GM12878 (cell line): ENCODE measurements at regions not wholly inside any gene's neighbourhood (a gene's known extent, or its start where the extent isn't known, plus 50 kb on each side); places are given as distances from the start of the nearest gene placed in this dataset.

ENCODE experiments used
- ATAC-seq: fragments of 200-7000 bp; cut with Tn5 transposase; 3 replicates; pipeline ENCODE4 v1.9.1; 2020; ENCODE audit warnings: mild to moderate bottlenecking, moderate library complexity
- BruUV-seq: library from RNA; stranded (reverse); fragments of 400-500 nt; replicated peaks from 2 replicates; lab custom pipeline; 2021; lab: Mats Ljungman, UMichigan
- CTCF ChIA-PET: fragments of 300-600 bp; sonication (Branson Sonifier 250); formaldehyde crosslinking; extraction: SDS; loops from one replicate; lab custom pipeline; 2021; ENCODE audit warnings: inconsistent platforms; lab: Yijun Ruan, JAX
- POLR2A ChIA-PET: fragments of 350-600 bp; formaldehyde crosslinking; extraction: SDS; loops from one replicate; lab custom pipeline; 2021; ENCODE audit warnings: inconsistent platforms; lab: Charles Lee
- RAD21 ChIA-PET: fragments of 300-600 bp; sonication (Branson Sonifier 250); formaldehyde crosslinking; loops from one replicate; lab custom pipeline; 2023; ENCODE audit warnings: antibody characterized with exemption; ENCODE audit not compliant: unreplicated experiment; lab: Charles Lee
- SMC1A ChIA-PET: fragments of 300-600 bp; sonication (Branson Sonifier 250); formaldehyde crosslinking; loops from one replicate; lab custom pipeline; 2023; ENCODE audit not compliant: unreplicated experiment, uncharacterized antibody; lab: Charles Lee
- DNase-seq: peaks from one replicate; pipeline ENCODE4 v3.0.0-alpha.2; 2011; ENCODE audit warnings: low read depth, low spot score
- FAIRE-seq: peaks from 3 replicates; lab custom pipeline; 2011; peaks lifted over from hg19 to GRCh38; lab: Jason Lieb, UNC
- H2AFZ ChIP-seq: 2 replicates; pipeline ENCODE4 v1.6.0; 2011; ENCODE audit warnings: low read depth, low read length, control low read depth; ENCODE audit not compliant: control insufficient read depth
- H3K27ac ChIP-seq: 2 replicates; pipeline ENCODE4 v1.5.1; 2011; ENCODE audit warnings: control low read depth; ENCODE audit not compliant: control insufficient read depth, insufficient read depth
- H3K27me3 ChIP-seq, 2 experiments: replicated peaks in 1 of 2; 2 replicates each; pipeline versions ENCODE4 v1.6.0 to v1.6.1; 2011; ENCODE audit warnings: low read length in 1 of 2; ENCODE audit not compliant: control insufficient read depth in 2 of 2, insufficient read depth in 2 of 2
- H3K36me3 ChIP-seq, 2 experiments: 2 replicates each; pipeline ENCODE4 v1.5.1; 2011; ENCODE audit warnings: low read length in 1 of 2; ENCODE audit not compliant: control insufficient read depth in 2 of 2, insufficient read depth in 2 of 2
- H3K4me1 ChIP-seq: 2 replicates; pipeline ENCODE4 v1.6.1; 2011; ENCODE audit warnings: mild to moderate bottlenecking, low read length, moderate library complexity, mixed read lengths; ENCODE audit not compliant: control insufficient read depth, insufficient read depth
- H3K4me2 ChIP-seq: 2 replicates; pipeline ENCODE4 v1.6.0; 2011; ENCODE audit warnings: control low read depth; ENCODE audit not compliant: control insufficient read depth, insufficient read depth
- H3K4me3 ChIP-seq: fragments of 200-600 bp; sonication (generic); 2 replicates; pipeline ENCODE4 v1.5.1; 2016
- H3K79me2 ChIP-seq: 2 replicates; pipeline ENCODE4 v1.6.0; 2011; ENCODE audit warnings: low read length; ENCODE audit not compliant: control insufficient read depth, insufficient read depth
- H3K9ac ChIP-seq: 2 replicates; pipeline ENCODE4 v1.8.0; 2011; ENCODE audit warnings: low read length, control low read depth, mixed read lengths; ENCODE audit not compliant: control insufficient read depth, insufficient read depth
- H3K9me3 ChIP-seq: replicated peaks from 3 replicates; pipeline ENCODE4 v1.5.1; 2011; ENCODE audit warnings: mild to moderate bottlenecking, low read length; ENCODE audit not compliant: control insufficient read depth, insufficient read depth
- H4K20me1 ChIP-seq: 2 replicates; pipeline ENCODE4 v1.6.0; 2011; ENCODE audit not compliant: control insufficient read depth, insufficient read depth
- ASH2L ChIP-seq: fragments of 300-600, 200-600 bp; sonication (generic); IDR thresholded peaks from 2 replicates; pipeline ENCODE4 v1.6.1; 2017; ENCODE audit warnings: low read depth, mild to moderate bottlenecking, borderline replicate concordance
- FOS ChIP-seq: IDR thresholded peaks from 3 replicates; pipeline ENCODE4 v1.6.1; 2011; ENCODE audit warnings: borderline replicate concordance; ENCODE audit not compliant: insufficient read length; ENCODE audit errors: extremely low read depth
- IKZF2 ChIP-seq, 2 experiments: fragments of 450-650 bp; IDR thresholded peaks; 2 replicates each; pipeline ENCODE4 v1.6.1; 2017; ENCODE audit warnings: mild to moderate bottlenecking in 2 of 2, moderate library complexity in 2 of 2
- MTA2 ChIP-seq: fragments of 450-650 bp; IDR thresholded peaks from 2 replicates; pipeline ENCODE4 v1.6.1; 2016; ENCODE audit warnings: low read depth, mild to moderate bottlenecking, moderate library complexity
- PML ChIP-seq: IDR thresholded peaks from 2 replicates; pipeline ENCODE4 v1.6.1; 2012; ENCODE audit warnings: low read length, inconsistent platforms
- RELA ChIP-seq: fragments of 450-650 bp; IDR thresholded peaks from 2 replicates; pipeline ENCODE4 v1.8.0; 2014; ENCODE audit warnings: borderline replicate concordance; ENCODE audit not compliant: partially characterized antibody
- SREBF1 ChIP-seq: IDR thresholded peaks from 2 replicates; pipeline ENCODE4 v1.6.1; 2012; ENCODE audit warnings: mild to moderate bottlenecking, low read length
- STAT3 ChIP-seq: IDR thresholded peaks from 2 replicates; pipeline ENCODE4 v1.6.1; 2011; ENCODE audit warnings: low read depth, low read length, improper control_type of control experiment
- ZNF384 ChIP-seq: IDR thresholded peaks from 2 replicates; pipeline ENCODE4 v1.6.1; 2012; ENCODE audit warnings: low read depth, mild to moderate bottlenecking, low read length, improper control_type of control experiment, borderline replicate concordance
- WGBS: methylation state at CpG from one replicate; pipeline ENCODE4 v1.1.6; 2016; ENCODE audit warnings: low lambda C conversion rate; ENCODE audit not compliant: insufficient replicate concordance, insufficient coverage; ENCODE audit errors: missing lambda C conversion rate; 5-methylcytosine and 5-hydroxymethylcytosine counted together
- in situ Hi-C: fragments of 300-500 bp; cut with MboI; formaldehyde crosslinking; loops from 9 replicates; pipeline ENCODE4 v1.14.3; 2018; ENCODE audit warnings: mixed read lengths
- intact Hi-C: fragments of 100-400 bp; cut with micrococcal nuclease; formaldehyde crosslinking; loops from one replicate; pipeline ENCODE4 v1.14.2; 2022; ENCODE audit not compliant: unreplicated experiment
- TF ChIP-seq, protein P1 (sequence below): fragments of 450-650 bp; IDR thresholded peaks from 2 replicates; pipeline ENCODE4 v1.6.1; 2017; ENCODE audit warnings: mild to moderate bottlenecking, moderate library complexity
- TF ChIP-seq, protein P2 (sequence below): IDR thresholded peaks from 2 replicates; pipeline ENCODE4 v1.6.1; 2011; ENCODE audit warnings: borderline replicate concordance, low read depth, mild to moderate bottlenecking, moderate library complexity, mixed read lengths, low read length; ENCODE audit not compliant: insufficient read depth; ENCODE audit errors: extremely low read length
- TF ChIP-seq, protein P3 (sequence below): IDR thresholded peaks from 2 replicates; pipeline ENCODE4 v1.6.1; 2012; ENCODE audit warnings: improper control_type of control experiment, low read depth, low read length; ENCODE audit not compliant: insufficient replicate concordance

GRCh38 chr1:96072021-96072420, 649.6 kb upstream of the PTBP2 start (continued):
- TF ChIP-seq, protein P1, sequence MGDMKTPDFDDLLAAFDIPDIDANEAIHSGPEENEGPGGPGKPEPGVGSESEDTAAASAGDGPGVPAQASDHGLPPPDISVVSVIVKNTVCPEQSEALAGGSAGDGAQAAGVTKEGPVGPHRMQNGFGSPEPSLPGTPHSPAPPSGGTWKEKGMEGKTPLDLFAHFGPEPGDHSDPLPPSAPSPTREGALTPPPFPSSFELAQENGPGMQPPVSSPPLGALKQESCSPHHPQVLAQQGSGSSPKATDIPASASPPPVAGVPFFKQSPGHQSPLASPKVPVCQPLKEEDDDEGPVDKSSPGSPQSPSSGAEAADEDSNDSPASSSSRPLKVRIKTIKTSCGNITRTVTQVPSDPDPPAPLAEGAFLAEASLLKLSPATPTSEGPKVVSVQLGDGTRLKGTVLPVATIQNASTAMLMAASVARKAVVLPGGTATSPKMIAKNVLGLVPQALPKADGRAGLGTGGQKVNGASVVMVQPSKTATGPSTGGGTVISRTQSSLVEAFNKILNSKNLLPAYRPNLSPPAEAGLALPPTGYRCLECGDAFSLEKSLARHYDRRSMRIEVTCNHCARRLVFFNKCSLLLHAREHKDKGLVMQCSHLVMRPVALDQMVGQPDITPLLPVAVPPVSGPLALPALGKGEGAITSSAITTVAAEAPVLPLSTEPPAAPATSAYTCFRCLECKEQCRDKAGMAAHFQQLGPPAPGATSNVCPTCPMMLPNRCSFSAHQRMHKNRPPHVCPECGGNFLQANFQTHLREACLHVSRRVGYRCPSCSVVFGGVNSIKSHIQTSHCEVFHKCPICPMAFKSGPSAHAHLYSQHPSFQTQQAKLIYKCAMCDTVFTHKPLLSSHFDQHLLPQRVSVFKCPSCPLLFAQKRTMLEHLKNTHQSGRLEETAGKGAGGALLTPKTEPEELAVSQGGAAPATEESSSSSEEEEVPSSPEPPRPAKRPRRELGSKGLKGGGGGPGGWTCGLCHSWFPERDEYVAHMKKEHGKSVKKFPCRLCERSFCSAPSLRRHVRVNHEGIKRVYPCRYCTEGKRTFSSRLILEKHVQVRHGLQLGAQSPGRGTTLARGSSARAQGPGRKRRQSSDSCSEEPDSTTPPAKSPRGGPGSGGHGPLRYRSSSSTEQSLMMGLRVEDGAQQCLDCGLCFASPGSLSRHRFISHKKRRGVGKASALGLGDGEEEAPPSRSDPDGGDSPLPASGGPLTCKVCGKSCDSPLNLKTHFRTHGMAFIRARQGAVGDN, result no peak
- TF ChIP-seq STAT3, result no peak
- TF ChIP-seq PML, result no peak
- no peak for TF ChIP-seq SREBF1
- TF ChIP-seq RELA, result no peak
- no peak for TF ChIP-seq MTA2
- TF ChIP-seq, all 136 proteins: peak for 0

DNA sequence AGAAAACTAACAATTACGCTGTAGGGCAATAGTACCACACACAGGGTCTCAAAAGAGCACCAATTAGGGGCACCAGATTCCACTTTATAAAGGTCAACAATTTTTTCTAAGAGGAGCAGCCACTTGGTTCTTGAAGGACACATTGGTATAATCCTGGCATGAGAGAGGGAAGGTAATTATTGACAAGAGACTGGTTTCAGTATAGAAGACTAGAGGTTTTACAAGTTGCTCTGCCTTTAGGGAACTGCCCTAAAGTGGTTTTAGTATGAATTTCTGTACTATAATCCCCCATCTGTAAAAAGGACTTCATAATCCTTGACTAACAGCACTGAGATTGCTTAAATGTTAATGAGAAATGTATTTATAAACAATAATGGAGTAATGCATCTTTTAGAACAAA, 648.5 kb upstream of the PTBP2 start:
- Histone ChIP-seq H3K4me2 (no peak overlapping the region), H3K9me3 (no peaks in the 10 kb centered on the region), H4K20me1 (no peaks in the 10 kb centered on the region), H3K4me1 (no peaks in the 10 kb centered on the region), H3K27me3 (no peaks in the 10 kb centered on the region), H2AFZ (no peak overlapping the region), H3K79me2 (no peaks in the 10 kb centered on the region), H3K27ac (no peak overlapping the region), H3K4me3 (no peak overlapping the region), H3K9ac (no peak overlapping the region), H3K36me3 (no peaks in the 10 kb centered on the region)
- WGBS, result 0% methylated on average over 1 of the region's 1 CpG
- no peak for DNase-seq
- ChIA-PET CTCF (interaction anchor here (1.3 kb wide), 1 partner anchor 8 kb away, joined by 3 read pairs; no protein-coding TSS in a partner anchor), RAD21 (no interaction called here), SMC1A (interaction anchor here (0.6 kb wide), 2 partner anchors 293 to 1647 kb away, joined by 3 read pairs; no protein-coding TSS in a partner anchor), POLR2A (no interaction called here)
- intact Hi-C loops, result no loop called here
- no TSS peak for BruUV-seq
- no peak for FAIRE-seq
- in situ Hi-C loops, result no loop called here
- ATAC-seq, result peak; percentile 38; the same call in 2 of the 3 replicates
- no peak for TF ChIP-seq ASH2L
- TF ChIP-seq STAT3, result no peak
- TF ChIP-seq, protein P2, sequence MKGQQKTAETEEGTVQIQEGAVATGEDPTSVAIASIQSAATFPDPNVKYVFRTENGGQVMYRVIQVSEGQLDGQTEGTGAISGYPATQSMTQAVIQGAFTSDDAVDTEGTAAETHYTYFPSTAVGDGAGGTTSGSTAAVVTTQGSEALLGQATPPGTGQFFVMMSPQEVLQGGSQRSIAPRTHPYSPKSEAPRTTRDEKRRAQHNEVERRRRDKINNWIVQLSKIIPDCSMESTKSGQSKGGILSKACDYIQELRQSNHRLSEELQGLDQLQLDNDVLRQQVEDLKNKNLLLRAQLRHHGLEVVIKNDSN, result no peak
- TF ChIP-seq ZNF384, result no peak
- TF ChIP-seq, protein P3, sequence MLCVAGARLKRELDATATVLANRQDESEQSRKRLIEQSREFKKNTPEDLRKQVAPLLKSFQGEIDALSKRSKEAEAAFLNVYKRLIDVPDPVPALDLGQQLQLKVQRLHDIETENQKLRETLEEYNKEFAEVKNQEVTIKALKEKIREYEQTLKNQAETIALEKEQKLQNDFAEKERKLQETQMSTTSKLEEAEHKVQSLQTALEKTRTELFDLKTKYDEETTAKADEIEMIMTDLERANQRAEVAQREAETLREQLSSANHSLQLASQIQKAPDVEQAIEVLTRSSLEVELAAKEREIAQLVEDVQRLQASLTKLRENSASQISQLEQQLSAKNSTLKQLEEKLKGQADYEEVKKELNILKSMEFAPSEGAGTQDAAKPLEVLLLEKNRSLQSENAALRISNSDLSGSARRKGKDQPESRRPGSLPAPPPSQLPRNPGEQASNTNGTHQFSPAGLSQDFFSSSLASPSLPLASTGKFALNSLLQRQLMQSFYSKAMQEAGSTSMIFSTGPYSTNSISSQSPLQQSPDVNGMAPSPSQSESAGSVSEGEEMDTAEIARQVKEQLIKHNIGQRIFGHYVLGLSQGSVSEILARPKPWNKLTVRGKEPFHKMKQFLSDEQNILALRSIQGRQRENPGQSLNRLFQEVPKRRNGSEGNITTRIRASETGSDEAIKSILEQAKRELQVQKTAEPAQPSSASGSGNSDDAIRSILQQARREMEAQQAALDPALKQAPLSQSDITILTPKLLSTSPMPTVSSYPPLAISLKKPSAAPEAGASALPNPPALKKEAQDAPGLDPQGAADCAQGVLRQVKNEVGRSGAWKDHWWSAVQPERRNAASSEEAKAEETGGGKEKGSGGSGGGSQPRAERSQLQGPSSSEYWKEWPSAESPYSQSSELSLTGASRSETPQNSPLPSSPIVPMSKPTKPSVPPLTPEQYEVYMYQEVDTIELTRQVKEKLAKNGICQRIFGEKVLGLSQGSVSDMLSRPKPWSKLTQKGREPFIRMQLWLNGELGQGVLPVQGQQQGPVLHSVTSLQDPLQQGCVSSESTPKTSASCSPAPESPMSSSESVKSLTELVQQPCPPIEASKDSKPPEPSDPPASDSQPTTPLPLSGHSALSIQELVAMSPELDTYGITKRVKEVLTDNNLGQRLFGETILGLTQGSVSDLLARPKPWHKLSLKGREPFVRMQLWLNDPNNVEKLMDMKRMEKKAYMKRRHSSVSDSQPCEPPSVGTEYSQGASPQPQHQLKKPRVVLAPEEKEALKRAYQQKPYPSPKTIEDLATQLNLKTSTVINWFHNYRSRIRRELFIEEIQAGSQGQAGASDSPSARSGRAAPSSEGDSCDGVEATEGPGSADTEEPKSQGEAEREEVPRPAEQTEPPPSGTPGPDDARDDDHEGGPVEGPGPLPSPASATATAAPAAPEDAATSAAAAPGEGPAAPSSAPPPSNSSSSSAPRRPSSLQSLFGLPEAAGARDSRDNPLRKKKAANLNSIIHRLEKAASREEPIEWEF, result no peak
- TF ChIP-seq IKZF2 (IDR thresholded peaks at IDR 0.05), result no peak
- no peak for TF ChIP-seq FOS
- no peak for TF ChIP-seq MTA2
